GM19438 (cell line): ENCODE measurements at regions not wholly inside any gene's neighbourhood (a gene's known extent, or its start where the extent isn't known, plus 50 kb on each side); places are given as distances from the start of the nearest gene placed in this dataset.

Experiments used
- ATAC-seq: cut with Tn5 transposase; IDR thresholded peaks from one replicate; pipeline ENCODE4 v1.9.1; 2021; ENCODE audit warnings: low read depth; ENCODE audit not compliant: unreplicated experiment

DNA sequence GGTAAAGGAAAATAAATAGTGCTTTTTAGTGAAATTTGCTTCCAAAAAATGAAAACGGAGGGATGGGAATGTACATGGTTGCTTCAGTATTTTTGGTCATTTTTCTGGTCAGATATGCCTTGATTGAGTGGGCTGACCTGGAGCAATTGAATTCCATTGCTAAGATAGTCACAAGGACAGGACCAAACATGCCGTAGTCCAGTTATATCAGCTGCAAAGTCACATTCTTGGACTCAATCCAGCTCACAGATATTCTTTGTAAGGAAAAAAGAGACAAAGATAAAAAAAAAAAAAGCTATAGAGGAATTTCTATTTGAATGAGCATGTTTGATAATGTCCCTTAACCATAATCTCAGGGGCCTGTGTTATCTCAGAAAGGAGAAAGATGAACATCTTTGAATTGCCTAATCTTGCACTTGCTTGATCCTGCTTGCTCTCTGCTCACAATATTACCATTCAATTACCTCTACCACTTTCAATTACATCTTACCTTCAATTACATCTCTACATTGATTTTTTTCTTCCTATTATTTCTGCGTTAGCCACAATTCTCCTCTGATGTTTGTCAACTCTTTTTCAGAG is 75.4 kb upstream of the PACRGL start:
- no peak for ATAC-seq

DNA sequence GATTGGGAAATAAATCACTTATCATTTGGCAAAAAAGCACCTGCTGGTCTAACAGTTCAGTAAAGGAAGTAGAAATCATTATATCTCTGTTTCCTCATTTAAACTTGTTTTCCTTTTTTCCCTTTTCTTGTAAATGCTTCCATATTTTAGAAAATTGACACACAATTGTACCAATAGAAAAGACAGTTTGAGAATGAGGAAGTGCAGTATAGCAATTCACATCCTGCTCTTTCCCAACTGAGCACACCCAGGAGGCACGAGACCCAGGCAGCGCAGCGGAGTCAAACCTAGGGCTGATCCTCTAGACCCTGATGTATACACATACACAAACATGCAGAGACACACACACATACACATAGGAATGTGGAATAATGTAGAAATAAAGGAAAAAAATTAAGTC is 74.8 kb upstream of the PACRGL start:
- ATAC-seq = no peak

GRCh38 chr4:20626326-20627005 is 73.8 kb upstream of the PACRGL start:
- ATAC-seq = no peak

DNA sequence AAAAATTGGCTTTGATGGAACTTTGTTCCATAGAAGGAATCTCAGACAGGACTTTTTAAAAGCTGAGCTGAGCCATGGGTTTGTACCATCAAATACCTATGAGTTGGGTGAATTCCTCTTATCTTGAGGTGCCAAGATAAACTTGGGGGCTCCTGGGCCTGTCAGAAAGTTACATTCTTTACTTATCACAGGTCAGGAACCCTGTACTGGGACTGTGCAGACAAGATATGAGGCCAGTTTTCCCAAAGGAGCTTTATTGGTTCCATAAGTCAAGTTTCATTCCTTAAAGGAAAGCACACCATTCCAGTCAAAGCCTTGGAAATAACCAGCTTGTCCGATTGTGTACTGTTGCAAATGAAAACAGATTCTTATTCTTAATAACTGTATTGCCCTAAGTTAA is 72.4 kb upstream of the PACRGL start:
- no peak for ATAC-seq

- no peak for ATAC-seq
Measured at GRCh38 chr4:20629186-20630106, 70.8 kb upstream of the PACRGL start.

GRCh38 chr4:20638825-20639224 is 61.4 kb upstream of the PACRGL start:
- ATAC-seq = no peak

GRCh38 chr4:20639346-20639745 is 60.9 kb upstream of the PACRGL start:
- ATAC-seq = no peak

GRCh38 chr4:20640989-20641388 is 59.3 kb upstream of the PACRGL start:
- ATAC-seq = no peak

DNA sequence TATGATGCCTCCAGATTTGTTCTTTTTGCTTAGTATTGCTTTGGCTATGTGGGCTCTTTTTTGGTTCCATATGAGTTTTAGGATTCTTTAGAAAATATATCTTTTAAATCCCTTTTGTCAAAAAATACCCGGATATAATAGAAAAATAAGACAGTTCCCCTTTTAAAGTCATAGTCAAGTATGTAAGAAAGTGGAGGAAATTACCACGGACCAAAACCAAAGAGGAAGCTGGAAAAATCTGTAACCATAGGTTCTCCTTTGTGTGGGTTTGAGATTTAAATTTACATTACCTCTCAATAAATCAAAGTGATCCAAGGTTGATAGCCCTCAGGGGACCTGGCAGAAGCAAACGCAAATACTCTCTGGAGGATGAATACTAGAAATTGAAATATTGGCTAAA is 58.3 kb upstream of the PACRGL start:
- no peak for ATAC-seq

DNA sequence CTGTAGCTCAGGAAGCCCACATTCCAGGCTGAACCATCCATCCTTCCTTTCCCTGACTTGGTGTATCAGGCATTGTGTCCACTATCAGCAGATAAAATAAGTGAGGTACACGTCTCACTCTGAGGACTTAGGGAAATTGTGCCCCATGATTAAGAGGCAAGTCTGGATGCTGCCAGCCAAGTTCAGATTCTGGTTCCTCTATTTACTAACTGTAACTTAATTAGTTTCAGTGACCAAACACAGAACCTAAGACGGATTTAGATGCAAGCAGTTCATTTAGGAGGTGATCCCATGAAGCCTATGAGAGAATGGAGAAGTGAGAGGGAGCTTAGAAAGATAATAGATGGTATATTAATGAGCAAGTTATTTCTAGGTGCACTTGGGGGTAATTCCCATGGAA is 56.6 kb upstream of the PACRGL start:
- ATAC-seq = no peak

- ATAC-seq = no peak
Measured at GRCh38 chr4:20645236-20645635, 55.0 kb upstream of the PACRGL start.

DNA sequence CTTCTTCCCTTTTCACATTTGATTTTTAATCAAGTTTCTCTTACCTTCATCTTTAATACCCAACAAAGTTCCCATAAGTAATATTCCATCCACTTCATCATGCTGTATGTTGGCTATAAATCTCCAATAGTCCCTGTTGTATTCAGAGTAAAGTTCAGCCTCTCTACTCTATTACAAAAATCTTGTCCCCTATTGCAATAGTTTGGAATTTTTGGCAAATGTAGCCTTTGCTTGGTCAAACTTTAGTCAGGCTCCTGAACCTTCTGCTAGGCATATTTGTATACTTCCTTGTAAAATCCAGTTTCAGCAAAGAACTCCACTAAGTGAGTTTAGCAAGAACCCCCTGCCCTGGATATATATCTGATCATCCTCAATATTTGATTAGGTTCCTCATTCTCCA is 54.0 kb upstream of the PACRGL start:
- no peak for ATAC-seq
